OCI-LY7 (cell line): ENCODE measurements at regions not wholly inside any gene's neighbourhood (a gene's known extent, or its start where the extent isn't known, plus 50 kb on each side); places are given as distances from the start of the nearest gene placed in this dataset.

ENCODE experiments used
- CTCF ChIP-seq: fragments of 200-600 bp; sonication (generic); conservative IDR thresholded peaks from 2 replicates; pipeline ENCODE4 v1.5.1; 2014; ENCODE audit warnings: mild to moderate bottlenecking, antibody characterized with exemption, low read length, moderate library complexity, mixed read lengths
- EZH2phosphoT487 ChIP-seq: fragments of 200-600 bp; sonication (generic); IDR thresholded peaks from 2 replicates; pipeline ENCODE4 v1.6.1; 2018; ENCODE audit warnings: low read depth, borderline replicate concordance, mild to moderate bottlenecking, mixed run types, antibody characterized with exemption, low read length, moderate library complexity, mixed read lengths

GRCh38 chr5:67353500-67354450, 157.2 kb upstream of the CD180 start:
- no peak for TF ChIP-seq CTCF
- TF ChIP-seq EZH2phosphoT487: no peak
